ENCODE measurements at regions not wholly inside any gene's neighbourhood (a gene's known extent, or its start where the extent isn't known, plus 50 kb on each side); places are given as distances from the start of the nearest gene placed in this dataset.
A peak's percentile ranks its signal among the peaks of the same experiment; 100 is the strongest.

GRCh38 chr6:6912817-6913744, 194.7 kb upstream of the RREB1 start:
- no peak for DNase-seq (ENCODE audit: low read depth)

GRCh38 chr6:6915219-6915618, 192.5 kb upstream of the RREB1 start:
- DNase-seq (ENCODE audit: low read depth): peak; percentile 29

- no peak for DNase-seq (ENCODE audit: low read depth)
Observed at GRCh38 chr6:6915813-6916547, 191.8 kb upstream of the RREB1 start.

GRCh38 chr6:6916598-6916997, 191.2 kb upstream of the RREB1 start:
- no peak for DNase-seq (ENCODE audit: low read depth)

- DNase-seq (ENCODE audit: low read depth): peak; percentile 77
Observed at GRCh38 chr6:6918216-6918983, 189.4 kb upstream of the RREB1 start.

GRCh38 chr6:6919173-6919572, 188.6 kb upstream of the RREB1 start:
- no peak for DNase-seq (ENCODE audit: low read depth)

- no peak for DNase-seq (ENCODE audit: low read depth)
Observed at GRCh38 chr6:6920114-6920986, 187.4 kb upstream of the RREB1 start.

GRCh38 chr6:6920987-6921313, 186.8 kb upstream of the RREB1 start:
- no peak for DNase-seq (ENCODE audit: low read depth)

- no peak for DNase-seq (ENCODE audit: low read depth)
Observed at GRCh38 chr6:6922166-6922565, 185.6 kb upstream of the RREB1 start.

GRCh38 chr6:6923605-6924004, 184.2 kb upstream of the RREB1 start:
- DNase-seq (ENCODE audit: low read depth): peak; percentile 18

- DNase-seq (ENCODE audit: low read depth): no peak
Observed at GRCh38 chr6:6924708-6925107, 183.1 kb upstream of the RREB1 start.

- no peak for DNase-seq (ENCODE audit: low read depth)
Observed at GRCh38 chr6:6925391-6926164, 182.2 kb upstream of the RREB1 start.

GRCh38 chr6:6926856-6927255, 180.9 kb upstream of the RREB1 start:
- no peak for DNase-seq (ENCODE audit: low read depth)

GRCh38 chr6:6927521-6928361, 180.0 kb upstream of the RREB1 start:
- no peak for DNase-seq (ENCODE audit: low read depth)

- no peak for DNase-seq (ENCODE audit: low read depth)
Observed at GRCh38 chr6:6930223-6930880, 177.4 kb upstream of the RREB1 start.

- no peak for DNase-seq (ENCODE audit: low read depth)
Observed at GRCh38 chr6:6931071-6932025, 176.4 kb upstream of the RREB1 start.

- DNase-seq (ENCODE audit: low read depth): no peak
Observed at GRCh38 chr6:6932341-6932740, 175.4 kb upstream of the RREB1 start.

- no peak for DNase-seq (ENCODE audit: low read depth)
Observed at GRCh38 chr6:6932968-6933367, 174.8 kb upstream of the RREB1 start.
